H54 (cell line): ENCODE measurements at regions not wholly inside any gene's neighbourhood (a gene's known extent, or its start where the extent isn't known, plus 50 kb on each side); places are given as distances from the start of the nearest gene placed in this dataset.
"Not testable (repeated sequence)": the region's sequence is repeated elsewhere in the genome, so short reads cannot be mapped to it uniquely, and the experiment has no call there.

Source experiments
- DNase-seq: peaks from one replicate; pipeline ENCODE4 v3.0.0; 2011; ENCODE audit warnings: low spot score, mixed read lengths; ENCODE audit not compliant: insufficient read length
- FAIRE-seq: peaks from 3 replicates; lab custom pipeline; 2011; peaks lifted over from hg19 to GRCh38; lab: Jason Lieb, UNC
- POLR2A ChIP-seq: IDR thresholded peaks from 2 replicates; pipeline ENCODE4 v1.6.1; 2011; ENCODE audit warnings: low read depth, mild to moderate bottlenecking, low read length

GRCh38 chr2:35864141-35864540, 491.4 kb upstream of the CRIM1 start:
- DNase-seq: no peak
- FAIRE-seq: no peak
- no peak for TF ChIP-seq POLR2A

DNA sequence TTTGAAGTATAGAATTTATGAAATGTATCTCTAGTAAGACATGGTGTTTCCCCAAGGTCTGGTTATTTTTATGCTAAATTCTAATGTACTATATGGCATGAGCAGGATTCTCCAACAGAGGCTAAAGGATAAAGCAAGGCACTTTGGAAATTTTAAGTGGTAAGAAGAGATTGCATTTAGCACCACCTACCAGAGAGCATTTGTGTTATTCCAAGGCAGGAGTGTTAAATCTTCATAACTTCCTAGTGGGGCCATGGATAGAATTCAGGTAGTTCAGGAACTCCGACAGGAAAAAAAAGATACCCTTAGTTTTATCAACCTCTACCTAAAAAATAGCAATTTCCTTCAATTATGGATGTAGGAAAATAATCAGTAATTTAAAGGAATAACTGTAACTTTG, 497.4 kb upstream of the CRIM1 start:
- FAIRE-seq (no peak), DNase-seq (no peak)
- no peak for TF ChIP-seq POLR2A

- DNase-seq (no peak), FAIRE-seq (no peak)
- TF ChIP-seq POLR2A: no peak
Observed at GRCh38 chr2:35857498-35857897, 498.1 kb upstream of the CRIM1 start.

DNA sequence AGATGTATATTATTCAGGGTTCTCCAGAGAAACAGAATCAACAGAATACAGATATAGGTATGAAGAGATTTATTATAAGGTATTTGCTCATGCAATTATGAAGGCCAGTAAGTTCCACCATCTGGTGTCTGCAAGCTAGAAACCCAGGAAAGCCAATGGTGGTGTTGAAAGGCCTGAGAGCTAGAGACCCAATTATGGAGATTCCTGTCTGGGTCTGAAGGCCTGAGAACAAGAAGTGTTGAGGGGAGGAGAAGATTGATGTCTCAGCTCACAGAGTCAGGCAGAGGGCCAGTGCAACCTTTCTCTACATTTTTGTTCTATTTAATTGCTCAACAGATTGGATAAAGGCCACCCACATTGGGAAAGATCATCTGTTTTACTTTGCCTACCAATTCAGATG, 524.2 kb upstream of the CRIM1 start:
- no peak for TF ChIP-seq POLR2A
- DNase-seq: no peak
- FAIRE-seq: no peak

DNA sequence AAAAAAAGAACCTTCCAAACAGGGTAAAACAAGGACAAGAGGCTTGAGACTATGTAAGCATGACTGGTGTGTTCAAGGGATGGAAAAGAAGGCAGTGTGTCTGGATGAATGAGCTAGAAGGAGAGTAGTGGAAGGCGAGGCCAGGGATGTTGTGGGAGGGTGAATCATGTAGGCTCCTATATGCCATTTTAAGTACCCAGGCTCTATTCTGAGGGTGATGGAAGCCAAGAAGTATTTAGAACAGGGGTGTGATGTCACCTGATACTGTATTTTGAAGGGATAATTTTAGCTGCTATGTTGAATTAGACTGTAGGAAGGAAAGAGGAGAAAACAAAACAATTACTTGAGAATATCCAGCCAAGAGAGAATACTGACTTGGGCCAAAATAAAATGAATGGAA, 524.7 kb upstream of the CRIM1 start:
- DNase-seq (no peak), FAIRE-seq (no peak)
- TF ChIP-seq POLR2A: no peak

- DNase-seq (no peak), FAIRE-seq (no peak)
- TF ChIP-seq POLR2A: no peak
Observed at GRCh38 chr2:35827086-35827485, 528.5 kb upstream of the CRIM1 start.

- no peak for TF ChIP-seq POLR2A
- FAIRE-seq: no peak
- no peak for DNase-seq
Observed at GRCh38 chr2:35822716-35823115, 532.9 kb upstream of the CRIM1 start.

- DNase-seq (no peak), FAIRE-seq (no peak)
- TF ChIP-seq POLR2A: no peak
Observed at GRCh38 chr2:35821675-35822074, 533.9 kb upstream of the CRIM1 start.

DNA sequence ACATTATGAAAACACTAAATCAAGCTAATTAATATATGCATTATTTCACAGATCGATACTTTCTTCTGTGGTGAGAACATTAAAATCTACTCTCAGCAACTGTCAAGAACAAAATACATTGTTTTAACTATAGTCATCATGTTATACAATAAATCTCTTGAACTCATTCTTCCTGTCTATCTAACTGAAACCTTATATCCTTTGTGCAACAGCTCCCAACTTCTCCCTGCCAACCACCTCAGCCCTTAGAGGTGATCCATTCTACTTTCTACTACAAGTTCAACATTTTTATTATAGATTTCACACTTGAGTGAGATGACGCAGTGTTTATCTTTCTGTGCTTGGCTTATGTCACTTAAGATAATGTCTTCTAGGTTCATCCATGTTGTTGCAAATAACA, 535.2 kb upstream of the CRIM1 start:
- TF ChIP-seq POLR2A: no peak
- no peak for FAIRE-seq
- no peak for DNase-seq

- TF ChIP-seq POLR2A: no peak
- DNase-seq (no peak), FAIRE-seq (no peak)
Observed at GRCh38 chr2:35819033-35819432, 536.5 kb upstream of the CRIM1 start.

DNA sequence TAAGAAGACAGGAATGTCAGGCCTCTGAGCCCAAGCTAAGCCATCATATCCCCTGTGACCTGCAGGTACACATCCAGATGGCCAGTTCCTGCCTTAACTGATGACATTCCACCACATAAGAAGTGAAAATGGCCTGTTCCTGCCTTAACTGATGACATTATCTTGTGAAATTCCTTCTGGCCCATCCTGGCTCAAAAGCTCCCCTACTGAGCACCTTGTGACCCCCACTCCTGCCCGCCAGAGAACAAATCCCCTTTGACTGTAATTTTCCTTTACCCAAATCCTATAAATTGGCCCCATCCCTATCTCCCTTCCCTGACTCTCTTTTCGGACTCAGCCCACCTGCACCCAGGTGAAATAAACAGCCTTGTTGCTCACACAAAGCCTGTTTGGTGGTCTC, 537.2 kb upstream of the CRIM1 start:
- not testable (repeated sequence) for DNase-seq, FAIRE-seq

DNA sequence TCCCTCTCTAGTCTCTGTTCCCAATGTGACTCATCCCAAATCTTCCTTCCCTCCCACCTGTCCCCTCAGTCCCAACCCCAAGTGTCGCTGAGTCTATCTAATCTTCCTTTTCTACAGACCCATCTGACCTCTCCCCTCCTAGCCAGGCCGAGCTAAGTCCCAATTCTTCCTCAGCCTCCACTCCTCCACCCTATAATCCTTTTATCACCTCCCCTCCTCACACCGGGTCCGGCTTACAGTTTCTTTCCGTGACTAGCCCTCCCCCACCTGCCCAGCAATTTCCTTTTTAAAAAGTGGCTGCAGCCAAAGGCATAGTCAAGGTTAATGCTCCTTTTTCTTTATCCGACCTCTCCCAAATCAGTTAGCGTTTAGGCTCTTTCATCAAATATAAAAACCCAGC, 541.0 kb upstream of the CRIM1 start:
- DNase-seq, FAIRE-seq: not testable (repeated sequence)

GRCh38 chr2:35803126-35803525, 552.5 kb upstream of the CRIM1 start:
- no peak for FAIRE-seq
- no peak for DNase-seq
- TF ChIP-seq POLR2A: no peak

DNA sequence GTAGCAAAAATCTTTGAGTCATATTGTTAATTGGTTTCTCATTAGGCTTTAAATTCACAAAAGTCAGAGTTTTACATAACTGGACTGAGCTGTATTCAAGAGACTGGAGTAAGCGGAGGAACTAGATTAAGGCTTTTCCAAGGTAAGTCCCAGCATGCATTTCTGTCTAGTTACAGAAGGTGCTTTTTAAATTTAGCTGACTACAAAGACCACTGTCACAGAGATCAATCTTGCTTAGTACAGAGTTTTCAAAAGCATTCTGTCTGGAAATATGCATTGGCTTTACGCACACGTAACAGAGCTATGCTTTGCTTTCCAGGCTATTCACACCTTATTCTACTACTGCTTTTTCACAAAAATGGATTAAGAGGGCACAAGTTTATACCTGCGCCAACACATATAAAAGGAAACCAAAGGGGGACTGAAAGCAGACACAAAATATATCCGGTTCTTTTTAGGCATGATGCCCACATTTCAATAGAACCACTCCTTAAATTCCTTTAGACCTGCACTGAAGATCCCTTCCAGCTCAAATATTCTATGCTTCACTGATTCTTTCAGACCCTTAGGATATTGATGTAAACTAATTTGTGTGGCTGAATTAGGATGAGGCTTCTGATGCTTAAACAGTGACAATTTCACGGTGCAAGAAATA, 560.7 kb upstream of the CRIM1 start:
- FAIRE-seq (no peak), DNase-seq (no peak)
- TF ChIP-seq POLR2A: no peak

DNA sequence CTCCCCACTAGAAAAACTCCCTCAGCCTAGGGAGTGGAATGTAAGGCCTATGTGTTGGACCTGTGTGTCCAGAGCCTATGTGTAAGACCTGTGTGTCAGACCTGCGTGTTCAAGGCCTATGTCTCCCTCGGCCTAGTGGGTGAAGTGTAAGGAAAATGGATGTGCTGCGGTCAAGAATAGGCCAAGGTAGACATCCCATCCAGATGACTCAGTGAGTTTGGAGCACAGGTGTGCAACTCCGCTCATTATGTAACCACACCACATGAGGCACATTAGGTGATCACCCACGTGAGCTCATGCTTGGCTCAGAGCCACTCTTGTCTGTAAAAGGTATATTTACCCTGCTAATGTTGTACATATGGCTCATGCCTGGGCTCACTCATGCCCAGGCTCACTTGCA, 565.3 kb upstream of the CRIM1 start:
- no peak for TF ChIP-seq POLR2A
- DNase-seq (no peak), FAIRE-seq (no peak)

DNA sequence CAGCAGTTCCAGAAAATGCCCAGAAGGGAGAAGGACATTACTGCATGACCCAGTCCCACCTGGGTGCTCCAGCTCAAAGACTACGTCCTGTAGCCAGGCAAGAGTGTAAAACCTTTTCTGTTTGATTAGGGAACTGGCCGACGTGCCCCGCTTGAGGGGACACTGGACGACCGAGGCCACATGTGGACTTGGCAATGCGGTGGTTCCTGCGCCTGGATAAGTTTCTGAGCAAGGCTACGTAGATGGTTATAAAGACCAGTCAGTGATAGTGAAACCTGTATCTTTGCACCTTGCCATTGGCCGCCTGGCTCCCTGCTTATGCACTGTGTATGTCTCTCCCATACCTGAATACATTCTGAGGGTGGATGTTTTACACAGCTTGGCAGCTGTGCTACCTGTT, 567.0 kb upstream of the CRIM1 start:
- DNase-seq (no peak), FAIRE-seq (no peak)

More for the DNA sequence above, 567.0 kb upstream of the CRIM1 start:
- no peak for TF ChIP-seq POLR2A
